ENCODE measurements at regions not wholly inside any gene's neighbourhood (a gene's known extent, or its start where the extent isn't known, plus 50 kb on each side); places are given as distances from the start of the nearest gene placed in this dataset.

DNA sequence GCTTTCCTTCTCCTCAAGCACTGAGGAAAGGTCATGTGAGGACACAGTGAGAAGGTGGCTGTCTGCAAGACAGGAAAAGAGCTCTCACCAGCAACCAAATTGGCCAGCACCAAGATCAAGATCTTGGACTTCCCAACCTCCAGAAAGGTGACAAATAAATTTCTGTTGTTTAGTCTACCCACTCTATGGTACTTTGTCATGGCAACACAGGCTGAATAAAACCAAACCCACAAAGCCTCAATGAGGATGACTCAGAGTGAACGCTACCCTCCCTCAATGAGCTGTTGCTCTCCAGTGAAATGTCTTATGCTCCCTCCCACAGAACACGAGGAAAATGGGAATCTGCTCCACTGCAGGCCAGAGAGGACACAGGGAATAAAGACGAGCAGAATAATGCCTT, 244.1 kb downstream of the RAB28 start:
- TF ChIP-seq POLR2AphosphoS5 (IDR thresholded peaks at IDR 0.05; ENCODE audit: low read depth, low read length) = no peak
- TF ChIP-seq SIN3A (IDR thresholded peaks at IDR 0.05; ENCODE audit: borderline replicate concordance, insufficient read depth, low read length) = no peak
